GM12878 (cell line): ENCODE measurements at regions not wholly inside any gene's neighbourhood (a gene's known extent, or its start where the extent isn't known, plus 50 kb on each side); places are given as distances from the start of the nearest gene placed in this dataset.

Source experiments
- ATAC-seq: fragments of 200-7000 bp; cut with Tn5 transposase; 3 replicates; pipeline ENCODE4 v1.9.1; 2020; ENCODE audit warnings: mild to moderate bottlenecking, moderate library complexity
- BruUV-seq: library from RNA; stranded (reverse); fragments of 400-500 nt; replicated peaks from 2 replicates; lab custom pipeline; 2021; lab: Mats Ljungman, UMichigan
- CTCF ChIA-PET: fragments of 300-600 bp; sonication (Branson Sonifier 250); formaldehyde crosslinking; extraction: SDS; loops from one replicate; lab custom pipeline; 2021; ENCODE audit warnings: inconsistent platforms; lab: Yijun Ruan, JAX
- POLR2A ChIA-PET: fragments of 350-600 bp; formaldehyde crosslinking; extraction: SDS; loops from one replicate; lab custom pipeline; 2021; ENCODE audit warnings: inconsistent platforms; lab: Charles Lee
- RAD21 ChIA-PET: fragments of 300-600 bp; sonication (Branson Sonifier 250); formaldehyde crosslinking; loops from one replicate; lab custom pipeline; 2023; ENCODE audit warnings: antibody characterized with exemption; ENCODE audit not compliant: unreplicated experiment; lab: Charles Lee
- SMC1A ChIA-PET: fragments of 300-600 bp; sonication (Branson Sonifier 250); formaldehyde crosslinking; loops from one replicate; lab custom pipeline; 2023; ENCODE audit not compliant: unreplicated experiment, uncharacterized antibody; lab: Charles Lee
- DNase-seq: peaks from one replicate; pipeline ENCODE4 v3.0.0-alpha.2; 2011; ENCODE audit warnings: low read depth, low spot score
- FAIRE-seq: peaks from 3 replicates; lab custom pipeline; 2011; peaks lifted over from hg19 to GRCh38; lab: Jason Lieb, UNC
- H2AFZ ChIP-seq: 2 replicates; pipeline ENCODE4 v1.6.0; 2011; ENCODE audit warnings: low read depth, low read length, control low read depth; ENCODE audit not compliant: control insufficient read depth
- H3K27ac ChIP-seq: 2 replicates; pipeline ENCODE4 v1.5.1; 2011; ENCODE audit warnings: control low read depth; ENCODE audit not compliant: control insufficient read depth, insufficient read depth
- H3K27me3 ChIP-seq, 2 experiments: replicated peaks in 1 of 2; 2 replicates each; pipeline versions ENCODE4 v1.6.0 to v1.6.1; 2011; ENCODE audit warnings: low read length in 1 of 2; ENCODE audit not compliant: control insufficient read depth in 2 of 2, insufficient read depth in 2 of 2
- H3K36me3 ChIP-seq, 2 experiments: 2 replicates each; pipeline ENCODE4 v1.5.1; 2011; ENCODE audit warnings: low read length in 1 of 2; ENCODE audit not compliant: control insufficient read depth in 2 of 2, insufficient read depth in 2 of 2
- H3K4me1 ChIP-seq: 2 replicates; pipeline ENCODE4 v1.6.1; 2011; ENCODE audit warnings: mild to moderate bottlenecking, low read length, moderate library complexity, mixed read lengths; ENCODE audit not compliant: control insufficient read depth, insufficient read depth
- H3K4me2 ChIP-seq: 2 replicates; pipeline ENCODE4 v1.6.0; 2011; ENCODE audit warnings: control low read depth; ENCODE audit not compliant: control insufficient read depth, insufficient read depth
- H3K4me3 ChIP-seq: fragments of 200-600 bp; sonication (generic); 2 replicates; pipeline ENCODE4 v1.5.1; 2016
- H3K79me2 ChIP-seq: 2 replicates; pipeline ENCODE4 v1.6.0; 2011; ENCODE audit warnings: low read length; ENCODE audit not compliant: control insufficient read depth, insufficient read depth
- H3K9ac ChIP-seq: 2 replicates; pipeline ENCODE4 v1.8.0; 2011; ENCODE audit warnings: low read length, control low read depth, mixed read lengths; ENCODE audit not compliant: control insufficient read depth, insufficient read depth
- H3K9me3 ChIP-seq: replicated peaks from 3 replicates; pipeline ENCODE4 v1.5.1; 2011; ENCODE audit warnings: mild to moderate bottlenecking, low read length; ENCODE audit not compliant: control insufficient read depth, insufficient read depth
- H4K20me1 ChIP-seq: 2 replicates; pipeline ENCODE4 v1.6.0; 2011; ENCODE audit not compliant: control insufficient read depth, insufficient read depth
- BHLHE40 ChIP-seq, 2 experiments: fragments of 450-650 bp in 1 of 2; IDR thresholded peaks; 2 replicates each; pipeline ENCODE4 v1.6.1; 2011 to 2017; ENCODE audit warnings: low read depth in 2 of 2, borderline replicate concordance in 1 of 2, improper control_type of control experiment in 1 of 2, low read length in 1 of 2, mild to moderate bottlenecking in 1 of 2
- BRCA1 ChIP-seq: IDR thresholded peaks from 2 replicates; pipeline ENCODE4 v1.6.1; 2011; ENCODE audit warnings: low read depth, low read length, improper control_type of control experiment
- CHD4 ChIP-seq: fragments of 200-600 bp; sonication (generic); IDR thresholded peaks from 2 replicates; pipeline ENCODE4 v1.6.1; 2016; ENCODE audit warnings: mild to moderate bottlenecking
- ETV6 ChIP-seq, 2 experiments: fragments of 450-650 bp in 1 of 2; IDR thresholded peaks in 1 of 2; conservative IDR thresholded peaks in 1 of 2; 2 replicates each; pipeline ENCODE4 v1.6.1; 2014; ENCODE audit warnings: antibody characterized with exemption in 1 of 2, borderline replicate concordance in 1 of 2, low read depth in 1 of 2, mild to moderate bottlenecking in 1 of 2, moderate library complexity in 1 of 2
- EZH2 ChIP-seq: IDR thresholded peaks from 2 replicates; pipeline ENCODE4 v1.6.1; 2012; ENCODE audit warnings: low read depth, mild to moderate bottlenecking, control low read depth, inconsistent platforms, low read length, borderline replicate concordance; ENCODE audit not compliant: control insufficient read depth
- HDAC6 ChIP-seq: fragments of 200-600 bp; sonication (generic); IDR thresholded peaks from one replicate; pipeline ENCODE4 v1.8.0; 2017; ENCODE audit warnings: antibody characterized with exemption; ENCODE audit not compliant: unreplicated experiment
- IKZF1 ChIP-seq: fragments of 450-650 bp; conservative IDR thresholded peaks from 2 replicates; pipeline ENCODE4 v1.6.1; 2017; ENCODE audit warnings: antibody characterized with exemption, mild to moderate bottlenecking
- MXI1 ChIP-seq: fragments of 150-350 bp; IDR thresholded peaks from 2 replicates; pipeline ENCODE4 v1.6.1; 2011; ENCODE audit warnings: low read depth, mild to moderate bottlenecking, inconsistent platforms, low read length, improper control_type of control experiment
- NFIC ChIP-seq: IDR thresholded peaks from 2 replicates; pipeline ENCODE4 v1.6.1; 2012; ENCODE audit warnings: low read depth, mild to moderate bottlenecking, inconsistent platforms, low read length, moderate library complexity
- RB1 ChIP-seq: fragments of 450-650 bp; formaldehyde crosslinking; IDR thresholded peaks from 2 replicates; pipeline ENCODE4 v1.6.1; 2017; ENCODE audit warnings: mild to moderate bottlenecking, borderline replicate concordance
- SMAD1 ChIP-seq: fragments of 450-650 bp; IDR thresholded peaks from 2 replicates; pipeline ENCODE4 v1.6.1; 2018; ENCODE audit warnings: mild to moderate bottlenecking, low read depth; ENCODE audit not compliant: partially characterized antibody
- SP1 ChIP-seq: IDR thresholded peaks from one replicate; pipeline ENCODE4 v1.6.1; 2011; ENCODE audit warnings: low read depth, low read length
- SREBF1 ChIP-seq: IDR thresholded peaks from 2 replicates; pipeline ENCODE4 v1.6.1; 2012; ENCODE audit warnings: mild to moderate bottlenecking, low read length
- YBX1 ChIP-seq: fragments of 450-650 bp; IDR thresholded peaks from 2 replicates; pipeline ENCODE4 v1.6.1; 2016; ENCODE audit warnings: antibody characterized with exemption
- YY1 ChIP-seq: IDR thresholded peaks from 2 replicates; pipeline ENCODE4 v1.6.1; 2011; ENCODE audit warnings: low read depth, mild to moderate bottlenecking, low read length
- ZBED1 ChIP-seq: IDR thresholded peaks from 2 replicates; pipeline ENCODE4 v1.6.1; 2016; ENCODE audit warnings: borderline replicate concordance
- whole genome bisulfite sequencing: methylation state at CpG from one replicate; pipeline ENCODE4 v1.1.6; 2016; ENCODE audit warnings: low lambda C conversion rate; ENCODE audit not compliant: insufficient replicate concordance, insufficient coverage; ENCODE audit errors: missing lambda C conversion rate; 5-methylcytosine and 5-hydroxymethylcytosine counted together
- in situ Hi-C: fragments of 300-500 bp; cut with MboI; formaldehyde crosslinking; loops from 9 replicates; pipeline ENCODE4 v1.14.3; 2018; ENCODE audit warnings: mixed read lengths
- intact Hi-C: fragments of 100-400 bp; cut with micrococcal nuclease; formaldehyde crosslinking; loops from one replicate; pipeline ENCODE4 v1.14.2; 2022; ENCODE audit not compliant: unreplicated experiment
- TF ChIP-seq, protein P1 (sequence below): IDR thresholded peaks from 2 replicates; pipeline ENCODE4 v1.6.1; 2012; ENCODE audit warnings: low read length, inconsistent platforms
- TF ChIP-seq, protein P2 (sequence below): fragments of 450-650 bp; conservative IDR thresholded peaks from 2 replicates; pipeline ENCODE4 v1.6.1; 2017; ENCODE audit warnings: mild to moderate bottlenecking, moderate library complexity
- TF ChIP-seq, protein P3 (sequence below): fragments of 450-650 bp; formaldehyde crosslinking; IDR thresholded peaks from 2 replicates; pipeline ENCODE4 v1.4.0; 2022; ENCODE audit warnings: mild to moderate bottlenecking, moderate library complexity

DNA sequence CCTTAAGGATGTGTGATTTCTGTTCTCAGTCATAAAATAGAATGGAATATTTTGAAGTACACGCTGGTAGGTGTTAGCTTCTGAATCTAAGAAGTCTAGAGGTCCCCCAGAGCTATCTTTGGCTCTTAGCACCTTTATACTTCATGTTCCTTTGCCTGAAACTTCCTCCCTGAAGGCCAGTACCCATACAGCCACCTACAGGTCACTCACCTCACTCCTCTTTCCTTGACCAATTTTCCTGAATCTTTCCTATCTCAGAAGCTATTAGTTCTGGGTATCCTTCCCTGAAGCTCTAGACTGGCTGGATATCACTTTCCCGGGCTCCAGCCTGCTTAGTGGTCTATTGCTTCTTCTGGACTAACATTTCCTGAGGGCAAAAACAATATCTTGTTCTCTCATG lies 93.4 kb upstream of the EDNRB start (continued):
- TF ChIP-seq IKZF1 (no peak), RB1 (no peak), CHD4 (no peak), YY1 (no peak)
- TF ChIP-seq, protein P1, sequence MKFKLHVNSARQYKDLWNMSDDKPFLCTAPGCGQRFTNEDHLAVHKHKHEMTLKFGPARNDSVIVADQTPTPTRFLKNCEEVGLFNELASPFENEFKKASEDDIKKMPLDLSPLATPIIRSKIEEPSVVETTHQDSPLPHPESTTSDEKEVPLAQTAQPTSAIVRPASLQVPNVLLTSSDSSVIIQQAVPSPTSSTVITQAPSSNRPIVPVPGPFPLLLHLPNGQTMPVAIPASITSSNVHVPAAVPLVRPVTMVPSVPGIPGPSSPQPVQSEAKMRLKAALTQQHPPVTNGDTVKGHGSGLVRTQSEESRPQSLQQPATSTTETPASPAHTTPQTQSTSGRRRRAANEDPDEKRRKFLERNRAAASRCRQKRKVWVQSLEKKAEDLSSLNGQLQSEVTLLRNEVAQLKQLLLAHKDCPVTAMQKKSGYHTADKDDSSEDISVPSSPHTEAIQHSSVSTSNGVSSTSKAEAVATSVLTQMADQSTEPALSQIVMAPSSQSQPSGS, result no peak
- TF ChIP-seq, protein P2, sequence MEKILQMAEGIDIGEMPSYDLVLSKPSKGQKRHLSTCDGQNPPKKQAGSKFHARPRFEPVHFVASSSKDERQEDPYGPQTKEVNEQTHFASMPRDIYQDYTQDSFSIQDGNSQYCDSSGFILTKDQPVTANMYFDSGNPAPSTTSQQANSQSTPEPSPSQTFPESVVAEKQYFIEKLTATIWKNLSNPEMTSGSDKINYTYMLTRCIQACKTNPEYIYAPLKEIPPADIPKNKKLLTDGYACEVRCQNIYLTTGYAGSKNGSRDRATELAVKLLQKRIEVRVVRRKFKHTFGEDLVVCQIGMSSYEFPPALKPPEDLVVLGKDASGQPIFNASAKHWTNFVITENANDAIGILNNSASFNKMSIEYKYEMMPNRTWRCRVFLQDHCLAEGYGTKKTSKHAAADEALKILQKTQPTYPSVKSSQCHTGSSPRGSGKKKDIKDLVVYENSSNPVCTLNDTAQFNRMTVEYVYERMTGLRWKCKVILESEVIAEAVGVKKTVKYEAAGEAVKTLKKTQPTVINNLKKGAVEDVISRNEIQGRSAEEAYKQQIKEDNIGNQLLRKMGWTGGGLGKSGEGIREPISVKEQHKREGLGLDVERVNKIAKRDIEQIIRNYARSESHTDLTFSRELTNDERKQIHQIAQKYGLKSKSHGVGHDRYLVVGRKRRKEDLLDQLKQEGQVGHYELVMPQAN, result no peak

DNA sequence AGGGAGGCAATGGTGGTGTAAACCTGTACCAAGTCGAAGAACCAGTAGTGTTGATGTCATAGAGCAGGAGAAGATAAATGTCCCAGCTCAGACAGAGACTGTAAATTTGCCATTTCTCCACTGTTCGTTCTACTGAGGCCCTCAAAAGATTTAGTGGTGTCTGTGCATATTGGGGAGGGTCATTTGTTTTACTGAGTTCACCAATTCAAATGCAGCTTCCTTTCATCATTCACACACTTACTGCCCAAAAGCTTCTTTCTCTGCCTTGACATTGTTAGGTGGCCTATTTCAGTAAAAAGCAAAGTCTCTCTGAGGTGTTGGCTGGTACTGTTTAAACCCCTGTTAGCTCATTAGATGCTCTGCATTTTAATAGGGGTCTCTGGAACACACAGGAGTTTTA lies 86.2 kb upstream of the EDNRB start:
- ChIA-PET CTCF (no interaction called here), SMC1A (no interaction called here), POLR2A (no interaction called here), RAD21 (no interaction called here)
- H3K9ac ChIP-seq, result no peak overlapping the region
- H3K4me2 ChIP-seq, result no peak overlapping the region
- FAIRE-seq (no peak), DNase-seq (no peak), ATAC-seq (no peak)
- intact Hi-C loops (no loop called here), in situ Hi-C loops (no loop called here)
- no peak overlapping the region for H2AFZ ChIP-seq
- WGBS, result 6% methylated on average over 2 of the region's 2 CpGs
- no peaks in the 10 kb centered on the region for H3K27me3 ChIP-seq
- H3K4me3 ChIP-seq, result no peak overlapping the region
- no peaks in the 10 kb centered on the region for H3K79me2 ChIP-seq
- no TSS peak for BruUV-seq
- H3K36me3 ChIP-seq, result no peaks in the 10 kb centered on the region
- H4K20me1 ChIP-seq, result no peaks in the 10 kb centered on the region
- no peak overlapping the region for H3K27ac ChIP-seq
- no peaks in the 10 kb centered on the region for H3K9me3 ChIP-seq
- H3K4me1 ChIP-seq, result no peaks in the 10 kb centered on the region
- TF ChIP-seq BRCA1 (no peak), EZH2 (no peak), BHLHE40 (IDR thresholded peaks at IDR 0.05; ENCODE audit: borderline replicate concordance in 1 of 2, low read depth in 2 of 2, low read length in 1 of 2) (no peak), YBX1 (no peak), SP1 (no peak), SREBF1 (no peak), ZBED1 (no peak), ETV6 (conservative IDR thresholded peaks at IDR 0.05 in 1 of 2, IDR thresholded peaks at IDR 0.05 in 1 of 2; ENCODE audit: borderline replicate concordance in 1 of 2, low read depth in 1 of 2) (no peak), MXI1 (no peak), NFIC (no peak), HDAC6 (no peak), SMAD1 (no peak), RB1 (no peak)
- TF ChIP-seq, protein P3, sequence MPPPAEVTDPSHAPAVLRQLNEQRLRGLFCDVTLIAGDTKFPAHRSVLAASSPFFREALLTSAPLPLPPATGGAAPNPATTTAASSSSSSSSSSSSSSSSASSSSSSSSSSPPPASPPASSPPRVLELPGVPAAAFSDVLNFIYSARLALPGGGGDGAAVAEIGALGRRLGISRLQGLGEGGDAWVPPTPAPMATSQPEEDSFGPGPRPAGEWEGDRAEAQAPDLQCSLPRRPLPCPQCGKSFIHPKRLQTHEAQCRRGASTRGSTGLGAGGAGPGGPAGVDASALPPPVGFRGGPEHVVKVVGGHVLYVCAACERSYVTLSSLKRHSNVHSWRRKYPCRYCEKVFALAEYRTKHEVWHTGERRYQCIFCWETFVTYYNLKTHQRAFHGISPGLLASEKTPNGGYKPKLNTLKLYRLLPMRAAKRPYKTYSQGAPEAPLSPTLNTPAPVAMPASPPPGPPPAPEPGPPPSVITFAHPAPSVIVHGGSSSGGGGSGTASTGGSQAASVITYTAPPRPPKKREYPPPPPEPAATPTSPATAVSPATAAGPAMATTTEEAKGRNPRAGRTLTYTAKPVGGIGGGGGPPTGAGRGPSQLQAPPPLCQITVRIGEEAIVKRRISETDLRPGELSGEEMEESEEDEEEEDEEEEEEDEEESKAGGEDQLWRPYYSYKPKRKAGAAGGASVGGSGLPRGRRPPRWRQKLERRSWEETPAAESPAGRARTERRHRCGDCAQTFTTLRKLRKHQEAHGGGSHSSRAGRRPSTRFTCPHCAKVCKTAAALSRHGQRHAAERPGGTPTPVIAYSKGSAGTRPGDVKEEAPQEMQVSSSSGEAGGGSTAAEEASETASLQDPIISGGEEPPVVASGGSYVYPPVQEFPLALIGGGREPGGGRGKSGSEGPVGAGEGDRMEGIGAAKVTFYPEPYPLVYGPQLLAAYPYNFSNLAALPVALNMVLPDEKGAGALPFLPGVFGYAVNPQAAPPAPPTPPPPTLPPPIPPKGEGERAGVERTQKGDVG, result no peak
